ENCODE measurements at regions not wholly inside any gene's neighbourhood (a gene's known extent, or its start where the extent isn't known, plus 50 kb on each side); places are given as distances from the start of the nearest gene placed in this dataset. TPM values are rescaled to one million over a fixed set of nuclear protein-coding genes. Genes with fewer than 3 reads are reported as not detected.

DNA sequence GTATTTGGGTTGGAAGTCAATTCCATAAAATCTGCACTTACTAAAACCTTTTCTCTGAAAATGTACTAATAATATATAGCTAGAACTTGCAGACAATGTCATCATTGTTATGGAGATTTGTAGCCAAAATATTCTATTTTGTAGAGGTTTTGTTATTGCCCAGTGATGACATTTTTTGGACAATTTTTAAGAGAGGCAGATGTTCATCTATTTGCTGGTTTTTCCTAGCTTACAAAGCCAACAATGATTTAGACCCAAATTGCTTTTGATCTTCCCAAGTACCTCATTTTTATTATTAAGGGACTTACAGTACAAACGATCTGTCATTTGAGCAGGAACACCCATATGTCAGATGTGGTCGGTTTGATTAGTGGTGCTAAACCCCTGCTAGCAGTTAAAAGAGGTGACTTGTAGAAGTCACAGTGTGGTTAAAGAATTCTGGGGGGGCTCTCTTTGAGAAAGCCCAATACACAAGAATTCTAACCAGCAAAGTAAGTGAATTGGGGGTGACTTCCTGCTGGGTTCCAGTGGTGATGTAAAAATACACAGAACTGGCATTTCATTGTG is 136.2 kb downstream of the KIT start:
- DNase-seq (ENCODE audit: insufficient read length, low spot score, missing footprints) = no peak
- H3K79me2 ChIP-seq (ENCODE audit: insufficient read depth, low read length) = no peaks in the 10 kb centered on the region
- no peak overlapping the region for H3K4me2 ChIP-seq (ENCODE audit: insufficient read depth, low read length)
- no peaks in the 10 kb centered on the region for H4K20me1 ChIP-seq (ENCODE audit: insufficient read depth, low read length)
- H3K27ac ChIP-seq (ENCODE audit: low read depth, low read length) = no peak overlapping the region
- H2AFZ ChIP-seq (ENCODE audit: low read length) = no peak overlapping the region
- TF ChIP-seq CTCF (IDR thresholded peaks at IDR 0.05; ENCODE audit: extremely low read depth, low read depth, low read length) = no peak
- H3K27me3 ChIP-seq (ENCODE audit: insufficient read depth, low read length) = no peaks in the 10 kb centered on the region
- H3K9me3 ChIP-seq (ENCODE audit: low read depth, low read length) = no peaks in the 10 kb centered on the region
- no peaks in the 10 kb centered on the region for H3K4me1 ChIP-seq (ENCODE audit: insufficient read depth, low read length)
- H3K4me3 ChIP-seq (ENCODE audit: insufficient read depth, low read length) = no peak overlapping the region
- H3K36me3 ChIP-seq (ENCODE audit: insufficient read depth, low read length) = no peaks in the 10 kb centered on the region

Small RNAs in the stretch of these regions (small RNA-seq; reads per million reads assigned to genes)
- not detected for gene RPL38P3

All from osteoblast (primary cell).